ENCODE measurements at regions not wholly inside any gene's neighbourhood (a gene's known extent, or its start where the extent isn't known, plus 50 kb on each side); places are given as distances from the start of the nearest gene placed in this dataset.

DNA sequence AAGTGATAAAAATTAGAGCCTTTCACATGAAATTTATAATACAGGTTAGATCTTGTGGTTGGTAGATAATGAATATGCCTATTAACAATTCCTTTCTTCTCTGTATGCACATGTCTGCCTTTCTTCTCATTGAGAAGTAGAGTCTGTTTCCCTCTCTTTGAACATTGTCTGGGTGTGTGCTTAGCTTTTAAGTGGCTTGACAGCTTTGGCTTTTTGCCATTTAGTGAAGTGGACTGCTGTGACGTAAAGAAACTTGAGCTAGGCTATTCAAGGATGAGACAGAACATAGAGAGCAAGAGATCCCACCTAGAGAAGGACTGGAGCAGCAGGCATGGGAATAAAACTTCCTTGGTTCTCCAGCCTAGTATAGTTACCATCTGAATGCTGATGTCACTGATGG, 996.7 kb upstream of the CELF2 start:
- no peak for DNase-seq (ENCODE audit: low spot score)
- TF ChIP-seq, protein P1, sequence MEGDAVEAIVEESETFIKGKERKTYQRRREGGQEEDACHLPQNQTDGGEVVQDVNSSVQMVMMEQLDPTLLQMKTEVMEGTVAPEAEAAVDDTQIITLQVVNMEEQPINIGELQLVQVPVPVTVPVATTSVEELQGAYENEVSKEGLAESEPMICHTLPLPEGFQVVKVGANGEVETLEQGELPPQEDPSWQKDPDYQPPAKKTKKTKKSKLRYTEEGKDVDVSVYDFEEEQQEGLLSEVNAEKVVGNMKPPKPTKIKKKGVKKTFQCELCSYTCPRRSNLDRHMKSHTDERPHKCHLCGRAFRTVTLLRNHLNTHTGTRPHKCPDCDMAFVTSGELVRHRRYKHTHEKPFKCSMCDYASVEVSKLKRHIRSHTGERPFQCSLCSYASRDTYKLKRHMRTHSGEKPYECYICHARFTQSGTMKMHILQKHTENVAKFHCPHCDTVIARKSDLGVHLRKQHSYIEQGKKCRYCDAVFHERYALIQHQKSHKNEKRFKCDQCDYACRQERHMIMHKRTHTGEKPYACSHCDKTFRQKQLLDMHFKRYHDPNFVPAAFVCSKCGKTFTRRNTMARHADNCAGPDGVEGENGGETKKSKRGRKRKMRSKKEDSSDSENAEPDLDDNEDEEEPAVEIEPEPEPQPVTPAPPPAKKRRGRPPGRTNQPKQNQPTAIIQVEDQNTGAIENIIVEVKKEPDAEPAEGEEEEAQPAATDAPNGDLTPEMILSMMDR (IDR thresholded peaks at IDR 0.05; ENCODE audit: extremely low read depth, missing control alignments) = no peak

GRCh38 chr10:10032991-10033390, 984.7 kb upstream of the CELF2 start:
- DNase-seq (ENCODE audit: low spot score) = no peak
- TF ChIP-seq, protein P1 (IDR thresholded peaks at IDR 0.05; ENCODE audit: extremely low read depth, missing control alignments) = no peak

GRCh38 chr10:10038348-10038747, 979.3 kb upstream of the CELF2 start:
- TF ChIP-seq, protein P1 (IDR thresholded peaks at IDR 0.05; ENCODE audit: extremely low read depth, missing control alignments) = no peak
- no peak for DNase-seq (ENCODE audit: low spot score)

- TF ChIP-seq, protein P1 (IDR thresholded peaks at IDR 0.05; ENCODE audit: extremely low read depth, missing control alignments) = no peak
- no peak for DNase-seq (ENCODE audit: low spot score)
Observed at GRCh38 chr10:10039595-10039994, 978.1 kb upstream of the CELF2 start.

DNA sequence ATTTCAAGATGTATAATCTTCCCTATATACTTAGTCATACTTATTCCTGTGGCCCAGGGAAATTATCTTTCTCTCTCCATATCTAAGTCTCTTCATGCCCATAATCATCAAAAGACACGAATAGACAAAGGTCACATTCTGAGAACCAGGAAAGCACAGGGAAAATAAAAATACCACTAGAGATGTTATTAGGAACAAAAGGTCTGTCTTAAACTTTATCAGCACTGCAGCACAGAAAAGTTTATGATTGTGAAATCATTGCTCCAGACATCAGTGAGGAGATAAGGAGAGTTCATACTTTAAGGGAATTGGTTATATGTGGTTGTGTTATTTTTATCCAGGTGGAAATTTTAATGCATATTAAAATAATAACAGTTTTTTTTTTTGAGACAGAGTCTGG, 974.6 kb upstream of the CELF2 start:
- TF ChIP-seq, protein P1 (IDR thresholded peaks at IDR 0.05; ENCODE audit: extremely low read depth, missing control alignments) = no peak
- DNase-seq (ENCODE audit: low spot score) = no peak

DNA sequence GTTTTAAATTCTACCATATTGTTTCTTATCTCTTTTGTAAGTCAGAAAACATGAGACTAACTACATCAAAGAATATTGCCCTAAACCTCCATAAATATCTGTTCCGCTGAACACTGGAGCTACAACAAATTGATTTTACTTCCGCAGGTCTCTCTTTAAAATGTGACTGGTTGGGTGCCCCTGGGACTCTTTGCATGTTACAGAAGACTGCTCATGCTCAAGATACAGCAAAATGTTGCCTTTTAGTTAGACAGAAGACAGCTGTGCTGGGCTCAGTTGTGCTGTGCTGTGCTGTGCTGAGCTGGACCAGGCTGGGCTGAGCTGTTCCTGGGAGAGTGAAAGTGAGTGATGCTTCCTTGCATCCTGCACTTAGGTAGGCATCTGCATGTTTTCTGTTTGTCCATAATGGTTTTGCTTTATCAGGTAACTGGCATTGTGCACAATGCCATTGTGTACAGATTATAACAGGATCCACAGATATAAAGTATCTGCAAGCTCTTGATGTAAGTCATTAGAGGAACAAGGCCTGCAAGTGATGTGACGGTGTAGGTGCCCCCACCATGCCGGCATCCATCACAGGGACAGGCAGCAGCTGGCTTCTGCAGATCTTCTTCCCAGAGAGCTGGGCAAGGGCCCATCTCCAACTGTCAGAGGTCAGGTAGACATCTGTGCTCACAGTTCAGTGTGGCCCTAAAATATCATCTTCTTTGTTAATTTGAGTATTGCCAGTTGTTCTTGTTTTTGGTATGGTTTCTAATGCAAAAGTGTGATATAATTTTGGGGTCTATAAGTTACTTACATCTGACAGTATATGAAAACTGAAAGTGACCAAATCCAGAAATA, 972.5 kb upstream of the CELF2 start:
- TF ChIP-seq, protein P1 (IDR thresholded peaks at IDR 0.05; ENCODE audit: extremely low read depth, missing control alignments) = no peak
- DNase-seq (ENCODE audit: low spot score) = no peak

GRCh38 chr10:10045765-10046028, 972.0 kb upstream of the CELF2 start:
- DNase-seq (ENCODE audit: low spot score) = no peak

More at GRCh38 chr10:10045765-10046028, 972.0 kb upstream of the CELF2 start:
- TF ChIP-seq, protein P1 (IDR thresholded peaks at IDR 0.05; ENCODE audit: extremely low read depth, missing control alignments) = no peak

Data from GM20000 (cell line).